HG03097 (cell line): ENCODE measurements at regions not wholly inside any gene's neighbourhood (a gene's known extent, or its start where the extent isn't known, plus 50 kb on each side); places are given as distances from the start of the nearest gene placed in this dataset.

Experiments used
- ATAC-seq: cut with Tn5 transposase; IDR thresholded peaks from one replicate; pipeline ENCODE4 v1.9.1; 2021; ENCODE audit not compliant: unreplicated experiment, low FRiP score

DNA sequence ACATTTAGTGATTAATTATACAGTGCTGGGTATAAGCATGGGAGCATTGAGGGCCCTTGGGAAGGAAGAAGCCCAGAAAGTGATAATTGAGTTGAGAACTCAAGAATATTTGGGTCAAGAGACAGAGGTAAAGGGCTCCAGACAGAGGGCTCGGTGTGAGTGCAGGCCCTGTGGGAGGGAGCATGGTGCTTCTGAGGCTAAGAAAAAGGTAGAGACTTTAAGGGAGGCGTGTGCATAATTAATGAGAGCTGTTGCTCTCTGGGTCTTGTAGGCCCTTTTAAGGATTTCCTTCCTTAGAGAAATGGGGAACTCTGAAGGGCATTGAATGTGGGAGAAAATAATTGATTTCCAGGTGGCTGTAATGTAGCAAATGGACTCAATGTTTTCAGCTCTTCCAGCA, 735.0 kb upstream of the POU3F3 start:
- no peak for ATAC-seq

DNA sequence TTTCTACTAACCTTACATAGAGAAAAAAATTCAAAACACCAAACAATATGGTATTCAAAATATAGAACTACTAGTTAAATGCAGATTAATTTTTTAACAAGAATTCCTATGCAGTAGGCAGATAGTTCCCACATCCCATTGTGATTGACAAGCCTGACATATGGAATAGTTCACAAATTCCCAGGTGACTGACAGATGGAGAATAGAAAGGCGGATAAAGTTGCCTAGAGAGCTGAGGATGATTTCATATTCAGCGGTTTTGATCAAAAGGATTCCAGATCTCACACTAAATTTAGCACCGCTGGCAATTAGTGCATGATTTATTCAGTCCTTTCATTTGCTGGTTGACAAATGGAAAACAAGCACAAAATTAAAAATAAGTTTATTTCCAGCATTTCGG, 733.7 kb upstream of the POU3F3 start:
- ATAC-seq, result no peak

DNA sequence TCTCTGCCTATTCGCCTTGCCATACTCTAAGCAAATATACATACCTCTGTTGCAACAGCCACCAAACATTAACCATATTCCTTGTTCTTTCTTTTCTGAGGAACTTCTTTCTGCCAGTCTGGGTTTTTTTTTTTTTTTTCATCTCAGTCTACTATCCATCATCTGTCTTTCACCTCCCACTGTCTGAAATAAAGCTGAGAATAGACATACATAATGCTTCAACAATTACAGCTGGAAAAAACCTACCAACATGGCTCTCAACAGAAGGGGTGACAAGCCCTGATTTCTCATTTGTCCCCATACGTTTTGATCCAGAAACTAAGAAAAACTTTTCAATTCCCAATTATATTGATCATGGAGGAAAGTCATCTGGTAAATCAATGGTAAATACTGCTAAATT, 728.8 kb upstream of the POU3F3 start:
- ATAC-seq, result no peak

DNA sequence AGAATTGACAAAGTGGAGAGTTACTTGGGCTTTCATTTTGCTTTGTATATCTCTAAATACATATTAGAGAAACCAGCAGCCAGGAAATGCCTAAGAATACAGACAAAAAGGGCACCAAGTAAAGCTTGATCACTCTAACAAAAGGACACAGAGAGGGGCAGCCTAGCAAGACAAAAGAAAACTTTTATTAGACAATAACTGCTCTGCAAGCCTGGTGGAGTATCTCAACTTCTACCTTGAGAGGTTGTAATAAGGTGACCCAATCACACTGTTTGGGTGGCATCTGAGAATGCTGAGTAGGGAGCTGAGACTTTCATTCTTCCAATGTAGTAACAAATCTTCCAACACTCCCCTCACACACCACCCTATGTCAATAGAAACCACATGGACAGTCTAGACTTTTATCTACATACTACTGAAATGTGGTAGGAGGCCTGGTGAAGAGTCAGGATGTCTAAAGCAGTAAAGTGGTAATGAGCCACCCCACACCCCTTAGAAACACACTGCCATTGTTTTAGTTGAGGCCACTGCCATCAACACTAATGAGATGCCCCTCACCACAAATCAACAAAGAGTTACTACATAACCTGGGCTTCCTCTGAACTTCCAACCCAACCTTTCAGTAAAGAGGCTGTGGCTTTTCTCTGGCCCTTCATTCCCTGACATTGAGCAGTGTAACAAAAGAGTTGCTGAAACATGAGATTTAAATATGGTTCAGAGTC, 726.7 kb upstream of the POU3F3 start:
- ATAC-seq, result no peak

DNA sequence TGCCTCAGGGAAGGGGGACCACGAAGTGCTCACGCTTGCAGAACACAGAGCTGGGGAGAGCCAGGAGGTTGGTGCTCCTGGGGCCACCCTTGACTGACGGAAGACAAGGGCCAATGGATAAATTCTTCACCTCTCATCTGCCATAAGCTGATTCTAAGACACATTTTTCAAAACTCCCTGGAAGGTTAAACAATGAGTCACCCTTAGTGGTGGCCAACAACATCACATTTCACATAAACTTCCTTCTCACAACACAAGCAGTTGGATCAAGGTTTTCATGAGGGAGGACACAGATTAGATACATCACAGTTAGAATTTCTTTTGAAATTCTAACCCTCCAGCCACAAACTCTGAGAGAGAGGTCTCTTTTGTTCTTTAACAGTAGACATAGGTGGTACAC, 713.6 kb upstream of the POU3F3 start:
- ATAC-seq, result no peak

DNA sequence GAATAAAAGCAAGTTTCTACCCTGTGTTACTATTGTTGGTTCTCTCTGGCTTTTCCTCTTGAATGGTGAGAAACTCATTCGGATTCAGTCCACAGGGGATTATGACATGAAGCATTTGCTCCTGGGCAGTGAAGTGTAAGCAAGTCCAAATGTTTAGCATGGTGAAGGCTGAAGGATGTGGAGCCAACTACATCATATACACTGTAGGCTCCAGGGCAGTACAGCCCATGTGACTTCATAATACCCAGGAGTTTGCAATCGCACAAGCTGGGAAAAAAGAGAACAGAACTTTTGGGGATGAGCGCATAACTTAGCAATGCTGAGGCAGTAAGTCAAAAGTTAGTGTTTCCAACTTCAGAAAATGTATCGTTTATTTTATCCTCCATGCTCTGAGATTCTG, 695.7 kb upstream of the POU3F3 start:
- no peak for ATAC-seq

DNA sequence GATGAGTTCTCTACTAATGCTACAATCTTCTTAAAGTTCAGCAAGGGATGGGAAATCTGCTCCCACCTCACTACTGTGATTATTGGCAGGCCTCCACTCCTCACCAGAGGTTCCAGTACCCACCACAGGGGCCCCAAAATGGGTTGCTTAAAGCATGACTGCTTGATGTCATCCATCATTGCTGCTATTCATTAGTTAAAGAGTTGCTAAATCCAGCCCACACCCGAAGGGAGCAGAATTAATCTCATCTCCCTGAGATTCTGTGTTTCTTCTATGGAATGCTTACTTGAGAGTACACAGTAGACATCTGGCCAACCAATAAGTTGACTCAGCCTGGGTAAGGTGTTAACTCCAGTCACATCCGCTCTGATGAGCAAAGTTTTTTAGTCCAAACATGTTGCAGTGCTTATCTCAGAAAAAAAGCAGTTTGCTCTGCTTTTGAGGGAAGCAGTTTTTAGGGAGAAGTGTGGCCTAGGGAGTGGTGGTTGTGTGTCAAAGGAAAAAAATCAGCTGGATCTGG, 690.2 kb upstream of the POU3F3 start:
- ATAC-seq, result no peak

DNA sequence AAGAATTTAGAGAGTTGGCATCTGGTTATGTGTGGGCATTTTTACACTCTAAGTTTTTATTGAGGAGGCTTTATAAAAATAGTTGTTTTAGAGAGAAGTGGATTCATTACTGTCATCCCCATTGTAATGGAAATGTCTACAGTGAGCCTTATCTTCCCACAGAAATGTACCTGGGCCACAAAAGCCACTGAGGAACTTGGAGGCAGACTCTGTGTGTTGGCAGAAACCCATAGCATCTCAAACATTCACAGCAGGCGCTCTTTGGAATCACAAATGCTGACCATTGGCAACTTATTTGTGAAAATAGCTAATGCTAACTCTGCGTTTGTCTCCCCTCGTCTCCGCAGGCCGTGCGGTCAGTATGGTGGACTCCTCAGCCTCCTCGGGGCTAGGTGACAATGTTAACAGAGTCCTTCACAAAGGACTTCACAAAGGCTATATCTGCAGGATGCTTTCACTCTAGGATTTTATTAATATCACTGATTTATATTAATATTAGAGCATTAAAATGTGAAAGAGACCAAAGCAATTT, 689.1 kb upstream of the POU3F3 start:
- no peak for ATAC-seq

DNA sequence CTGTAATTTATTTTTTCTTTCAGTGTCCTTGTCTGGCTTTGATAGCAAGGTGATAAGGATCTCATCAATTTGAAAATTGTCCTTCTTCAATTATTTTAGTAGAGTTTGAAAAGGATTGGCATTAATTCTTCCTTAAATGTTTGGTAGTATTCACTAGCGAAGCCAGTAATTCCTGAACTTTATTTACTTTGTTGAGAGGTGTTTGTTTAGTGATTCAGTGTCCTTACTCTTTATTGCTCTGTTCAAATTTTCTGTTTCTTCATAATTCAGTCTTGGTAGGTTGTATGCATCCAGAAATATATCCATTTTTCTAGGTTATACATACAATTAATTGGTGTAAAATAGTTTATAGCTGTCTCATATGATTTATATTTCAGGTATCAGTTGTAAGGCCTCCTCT, 676.7 kb upstream of the POU3F3 start:
- no peak for ATAC-seq

DNA sequence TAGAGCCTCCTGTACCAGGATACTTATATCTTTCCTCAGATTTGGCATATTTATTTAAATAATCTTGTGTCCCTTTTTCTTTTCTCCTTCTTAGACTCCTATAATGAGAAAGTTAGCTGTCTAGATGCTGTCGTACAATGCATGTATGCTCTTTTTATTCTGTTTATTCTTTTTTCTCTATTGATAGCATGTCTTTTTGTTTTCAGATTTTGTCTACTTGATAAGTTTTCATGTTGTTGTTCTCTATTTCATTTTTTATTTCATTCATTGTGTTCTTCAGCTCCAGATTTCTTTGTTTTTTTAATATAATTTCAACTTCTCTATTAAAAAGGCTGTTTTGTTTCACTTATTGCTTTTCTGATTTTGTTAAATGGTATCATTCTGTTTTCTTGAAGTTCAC, 674.3 kb upstream of the POU3F3 start:
- ATAC-seq, result no peak

DNA sequence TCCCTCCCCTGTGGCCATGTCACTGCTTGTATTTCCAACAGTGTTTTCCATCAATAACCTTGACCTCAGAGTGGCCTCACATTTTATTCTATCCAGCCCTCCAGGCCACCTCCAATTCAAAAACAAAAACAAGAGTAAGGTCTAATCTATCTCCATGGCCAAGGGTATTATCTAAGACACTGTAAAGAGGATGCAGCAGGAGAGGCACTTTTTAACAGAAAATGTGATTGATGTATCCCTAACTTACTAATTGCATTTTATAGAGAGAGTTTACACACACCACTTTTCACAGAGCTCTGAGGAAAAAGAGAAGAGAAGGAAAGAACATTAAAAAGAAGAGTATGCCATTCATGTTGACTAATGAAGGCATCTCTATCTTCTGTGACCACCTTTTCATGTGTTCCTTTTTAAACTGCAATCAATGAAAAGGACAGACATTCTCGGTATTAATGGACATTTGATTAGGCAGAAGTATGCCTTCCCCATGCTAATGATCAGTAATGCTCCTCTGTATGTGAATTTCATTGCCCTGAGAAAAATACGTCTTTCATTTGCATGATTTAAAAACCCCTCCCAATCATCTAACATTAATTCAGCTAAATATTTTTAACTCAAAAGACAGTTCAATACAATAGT, 653.3 kb upstream of the POU3F3 start:
- ATAC-seq, result no peak

DNA sequence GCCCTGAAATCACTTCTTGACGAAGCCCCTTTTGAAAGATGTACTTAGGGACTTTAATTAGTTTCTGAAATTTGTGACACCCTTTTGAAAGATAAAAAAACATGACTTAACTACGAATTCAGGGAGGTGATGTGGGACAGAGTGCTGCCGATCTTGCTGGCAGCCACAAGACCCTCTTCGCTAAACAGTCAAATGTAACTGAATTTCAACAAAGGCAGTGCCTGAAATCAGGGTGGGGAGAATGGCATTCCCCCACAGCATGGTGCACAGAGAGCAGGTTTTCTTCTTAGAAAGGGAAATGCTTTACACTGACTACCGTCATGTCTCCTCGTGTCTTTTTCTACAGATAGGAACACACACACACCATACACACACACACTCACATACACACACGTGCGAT, 640.2 kb upstream of the POU3F3 start:
- ATAC-seq, result no peak

DNA sequence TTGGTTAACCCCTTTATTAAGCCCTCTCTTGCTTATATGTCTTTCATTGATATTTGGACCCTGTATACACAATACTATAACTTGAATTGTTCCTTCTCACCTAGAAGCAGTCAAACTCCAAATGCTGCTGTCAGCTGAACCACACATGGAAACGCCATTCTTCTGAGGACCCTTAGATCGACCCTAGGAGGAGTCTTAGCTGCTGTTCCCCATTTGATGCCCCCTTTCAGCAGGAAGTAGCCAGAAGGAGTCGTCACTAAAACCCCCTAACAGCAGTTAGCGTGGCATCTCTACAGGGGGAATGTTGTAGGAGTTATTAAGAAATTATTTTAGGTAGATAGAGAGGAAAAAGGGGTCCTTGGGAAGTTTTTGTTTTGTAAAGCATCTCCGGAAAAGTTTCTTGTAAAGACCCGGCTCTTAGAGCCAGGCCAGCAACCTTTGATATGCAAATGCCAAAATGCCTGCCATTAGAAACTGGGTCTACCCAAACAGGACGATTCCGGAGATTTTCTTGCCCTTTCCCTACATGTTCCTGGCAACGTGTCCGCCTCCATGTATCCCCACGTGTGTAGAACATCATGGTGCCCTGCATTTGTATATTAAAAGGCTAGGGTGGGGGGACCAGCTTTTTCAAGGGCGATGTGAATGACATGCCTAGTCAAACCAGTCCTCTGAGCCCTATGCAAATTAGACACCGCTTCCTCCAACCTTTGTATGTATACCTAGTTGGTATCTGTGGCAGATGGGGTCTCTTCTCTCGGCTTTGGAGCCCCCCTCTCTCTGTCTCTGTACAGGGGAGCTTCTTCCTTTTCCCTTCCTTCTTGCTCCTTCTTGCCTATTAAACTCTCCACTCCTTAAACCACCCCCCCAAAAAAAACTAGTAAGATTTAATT, 638.4 kb upstream of the POU3F3 start:
- no peak for ATAC-seq

DNA sequence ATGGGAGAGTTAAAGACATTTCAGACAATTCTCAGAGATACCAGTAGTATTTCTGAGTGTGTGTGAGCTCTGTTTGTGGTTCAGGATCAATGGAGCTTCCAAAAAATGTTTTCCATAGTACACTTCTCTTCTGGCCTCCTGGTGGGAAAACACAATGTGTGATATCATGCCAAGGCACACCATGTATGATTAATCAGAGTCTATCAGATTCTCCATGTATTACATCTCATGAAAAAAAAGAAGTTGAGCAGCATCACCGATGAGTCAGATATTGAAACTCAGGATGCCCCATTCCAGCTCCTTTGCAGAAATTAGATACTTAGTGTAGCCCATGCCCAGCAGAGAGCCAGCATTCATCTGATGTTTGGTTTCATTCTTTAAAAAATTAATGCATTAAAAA, 620.3 kb upstream of the POU3F3 start:
- ATAC-seq, result no peak

DNA sequence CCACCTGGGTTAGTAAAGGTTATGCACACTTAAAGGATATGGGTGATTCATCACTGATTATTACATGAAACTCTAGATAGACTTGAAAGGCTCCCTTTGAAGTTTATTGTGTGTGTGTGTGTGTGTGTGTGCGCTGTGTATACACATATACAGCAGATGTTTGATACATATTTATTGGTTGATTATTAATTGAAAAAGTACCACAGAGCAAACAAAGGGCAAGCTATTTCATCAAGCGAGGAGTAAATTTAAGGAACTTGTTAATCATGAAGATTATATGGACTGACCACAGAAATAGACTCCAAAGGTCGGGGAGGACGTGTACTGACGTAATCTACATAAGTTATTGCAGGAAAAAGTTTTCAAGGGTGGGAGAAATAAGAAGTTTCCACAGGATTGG, 617.4 kb upstream of the POU3F3 start:
- no peak for ATAC-seq

DNA sequence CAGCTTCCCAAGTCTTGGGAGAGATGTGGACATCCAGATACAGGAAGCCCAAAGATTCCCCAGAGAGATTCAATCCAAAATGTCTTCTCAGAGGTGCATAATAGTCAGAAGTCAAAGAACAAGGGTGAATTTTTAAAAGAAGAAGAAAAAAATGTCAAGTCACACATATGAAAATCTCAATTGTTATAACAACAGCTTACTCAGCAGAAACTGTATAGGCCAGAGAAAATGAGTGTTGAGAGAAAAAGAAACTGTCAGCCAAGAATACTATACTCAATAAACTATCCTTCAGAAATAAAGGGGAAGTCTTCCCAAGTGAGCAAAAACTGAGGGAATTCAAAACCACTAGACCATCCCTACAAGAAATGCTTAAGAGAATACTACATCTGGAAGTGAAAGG, 612.9 kb upstream of the POU3F3 start:
- no peak for ATAC-seq

DNA sequence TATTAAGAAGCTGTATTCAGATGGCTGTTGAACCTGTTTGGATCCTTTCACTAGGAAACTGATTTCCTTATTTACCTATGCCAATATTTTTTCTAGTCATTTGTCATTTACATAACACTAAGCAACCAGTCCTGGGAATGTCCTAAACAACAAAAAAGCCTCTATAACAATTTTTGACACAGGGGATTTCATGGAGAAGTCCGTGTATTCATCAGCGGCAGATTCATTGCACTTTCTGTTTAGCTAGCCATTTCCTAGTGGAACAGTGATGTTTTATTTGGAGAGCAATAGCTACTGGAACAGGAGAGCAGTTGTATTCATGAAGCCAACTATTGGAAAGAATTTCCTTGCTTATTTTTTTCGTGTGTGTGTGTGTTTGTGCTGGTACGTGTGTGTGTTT, 604.3 kb upstream of the POU3F3 start:
- no peak for ATAC-seq

DNA sequence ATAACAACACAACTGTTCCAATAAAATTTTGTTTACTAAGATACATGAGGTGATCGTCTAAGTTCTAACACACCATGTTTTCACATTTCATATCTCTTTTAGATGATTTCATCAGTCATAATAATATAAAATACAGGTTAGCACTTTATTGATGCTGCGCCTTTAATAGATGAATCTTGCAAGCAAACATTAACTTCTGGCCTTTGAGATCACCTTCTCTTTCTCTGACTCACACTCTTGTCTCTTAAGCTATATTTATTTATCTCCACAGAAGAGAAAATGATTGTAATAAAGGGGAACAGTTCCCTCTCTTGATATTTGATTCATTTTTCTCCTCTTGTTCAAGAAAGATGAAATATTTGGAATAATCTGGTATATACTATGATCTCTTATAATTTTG, 603.3 kb upstream of the POU3F3 start:
- ATAC-seq, result no peak

DNA sequence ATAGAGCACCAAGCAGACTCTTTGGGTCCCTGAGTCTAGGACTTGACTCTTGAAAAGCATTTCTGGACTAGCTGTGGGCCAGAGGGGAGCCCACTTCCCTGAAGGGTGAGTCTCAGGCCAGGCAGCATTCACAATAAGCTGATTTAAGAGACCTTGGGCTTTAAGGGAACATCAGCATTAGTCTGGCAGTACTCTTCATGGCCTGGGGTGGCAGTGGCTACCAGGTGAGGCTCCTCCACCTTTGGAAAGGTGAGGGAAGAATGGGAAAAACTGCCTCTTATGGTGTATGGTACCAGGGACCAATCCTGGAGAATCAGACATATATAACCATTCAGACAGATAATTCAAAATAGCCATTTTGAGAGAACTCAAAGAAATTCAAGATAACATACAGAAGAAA, 599.9 kb upstream of the POU3F3 start:
- ATAC-seq, result no peak

DNA sequence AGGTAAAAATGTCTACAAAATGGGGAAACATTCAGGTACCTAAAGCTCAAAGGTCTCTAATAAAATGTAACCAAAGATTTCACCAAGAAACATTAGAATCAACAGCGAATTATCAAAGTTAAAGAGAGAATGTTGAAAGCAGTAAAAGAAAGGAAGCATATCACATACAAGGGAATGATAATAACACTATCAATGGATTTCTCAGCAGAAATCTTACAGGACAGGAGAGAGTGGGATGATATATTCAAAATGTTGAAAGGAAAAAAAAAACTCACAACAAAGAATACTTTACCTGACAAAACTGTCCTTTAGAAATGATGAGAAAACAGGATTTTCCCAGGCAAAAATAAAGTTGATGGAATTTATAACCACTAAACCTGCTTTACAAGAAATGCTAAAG, 591.2 kb upstream of the POU3F3 start:
- no peak for ATAC-seq

DNA sequence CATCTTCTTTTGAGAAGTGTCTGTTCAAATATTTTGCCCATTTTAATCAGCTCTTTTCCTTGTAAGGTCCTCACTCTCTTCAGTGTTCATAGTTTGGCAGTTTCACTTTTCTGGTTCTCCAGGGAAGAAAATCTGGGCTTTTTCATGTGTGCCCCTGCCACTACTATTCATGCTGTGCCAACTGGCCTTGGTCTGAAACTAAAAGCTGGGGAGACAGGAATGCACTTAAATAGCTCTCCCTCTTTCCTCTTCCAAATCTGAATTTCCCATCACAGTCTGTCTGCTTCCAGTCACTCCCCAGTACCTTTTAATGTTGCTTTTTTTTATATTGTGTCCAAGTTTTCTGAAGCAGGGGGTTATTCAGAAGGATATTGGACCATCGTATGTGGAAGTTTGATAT, 574.3 kb upstream of the POU3F3 start:
- no peak for ATAC-seq
